GM23338 (cell line): ENCODE measurements at regions not wholly inside any gene's neighbourhood (a gene's known extent, or its start where the extent isn't known, plus 50 kb on each side); places are given as distances from the start of the nearest gene placed in this dataset.

Experiments
- ATAC-seq: fragments of 200-7000 bp; cut with Tn5 transposase; 3 replicates; pipeline ENCODE4 v1.9.1; 2020
- DNase-seq: peaks from one replicate; pipeline ENCODE4 v3.0.0-alpha.2; 2015; ENCODE audit warnings: low spot score
- H2AFZ ChIP-seq: fragments of 200-600 bp; sonication (generic); 2 replicates; pipeline ENCODE4 v1.8.0; 2016; ENCODE audit warnings: antibody characterized with exemption, mild to moderate bottlenecking, moderate library complexity
- H3F3A ChIP-seq: fragments of 200-600 bp; sonication (generic); replicated peaks from 2 replicates; pipeline ENCODE4 v1.8.0; 2017; ENCODE audit warnings: antibody characterized with exemption, mixed run types, low read depth
- H3K27ac ChIP-seq: fragments of 200-600 bp; sonication (generic); 2 replicates; pipeline ENCODE4 v1.6.1; 2016; ENCODE audit warnings: low read depth
- H3K27me3 ChIP-seq: fragments of 200-600 bp; sonication (generic); 2 replicates; pipeline ENCODE4 v1.8.0; 2016; ENCODE audit warnings: mild to moderate bottlenecking, mixed run types, moderate library complexity; ENCODE audit not compliant: insufficient read depth
- H3K36me3 ChIP-seq: fragments of 200-600 bp; sonication (generic); 2 replicates; pipeline ENCODE4 v1.8.0; 2016; ENCODE audit warnings: mild to moderate bottlenecking; ENCODE audit not compliant: insufficient read depth
- H3K4me1 ChIP-seq: fragments of 200-600 bp; sonication (generic); 2 replicates; pipeline ENCODE4 v1.8.0; 2016; ENCODE audit warnings: mild to moderate bottlenecking, moderate library complexity; ENCODE audit not compliant: insufficient read depth
- H3K4me2 ChIP-seq: fragments of 200-600 bp; sonication (generic); 2 replicates; pipeline ENCODE4 v1.7.1; 2017; ENCODE audit warnings: mixed run types
- H3K4me3 ChIP-seq: fragments of 200-600 bp; sonication (generic); 2 replicates; pipeline ENCODE4 v1.6.1; 2016; ENCODE audit warnings: mixed run types
- H3K79me2 ChIP-seq: fragments of 200-600 bp; sonication (generic); replicated peaks from 2 replicates; pipeline ENCODE4 v1.8.0; 2017; ENCODE audit warnings: mild to moderate bottlenecking; ENCODE audit not compliant: insufficient read depth
- H3K9me2 ChIP-seq: fragments of 200-600 bp; sonication (generic); 2 replicates; pipeline ENCODE4 v1.8.0; 2017; ENCODE audit not compliant: insufficient read depth
- H4K20me1 ChIP-seq: fragments of 200-600 bp; sonication (generic); replicated peaks from 2 replicates; pipeline ENCODE4 v1.8.0; 2017; ENCODE audit warnings: mild to moderate bottlenecking; ENCODE audit not compliant: insufficient read depth
- H3K27ac Mint-ChIP-seq: 2 replicates; pipeline ENCODE4 v1.8.0; 2020; ENCODE audit warnings: inconsistent platforms, mild to moderate bottlenecking, moderate library complexity, mixed read lengths
- H3K27me3 Mint-ChIP-seq: 3 replicates; pipeline ENCODE4 v1.8.0; 2022; ENCODE audit warnings: low read depth, mild to moderate bottlenecking, moderate library complexity, mixed read lengths, inconsistent platforms; ENCODE audit not compliant: insufficient read depth, poor library complexity
- H3K36me3 Mint-ChIP-seq: 3 replicates; pipeline ENCODE4 v1.8.0; 2021; ENCODE audit warnings: low read depth, mild to moderate bottlenecking, inconsistent platforms, moderate library complexity, mixed read lengths
- H3K4me1 Mint-ChIP-seq: 3 replicates; pipeline ENCODE4 v1.8.0; 2020; ENCODE audit warnings: mild to moderate bottlenecking, inconsistent platforms, mixed read lengths
- H3K4me3 Mint-ChIP-seq: 3 replicates; pipeline ENCODE4 v1.8.0; 2021; ENCODE audit warnings: moderate library complexity, mild to moderate bottlenecking, inconsistent platforms, mixed read lengths
- H3K9me3 Mint-ChIP-seq: 3 replicates; pipeline ENCODE4 v1.8.0; 2020; ENCODE audit warnings: moderate library complexity, mild to moderate bottlenecking, inconsistent platforms, mixed read lengths
- CREB1 ChIP-seq: fragments of 250-450 bp; sonication (Bioruptor Pico); IDR thresholded peaks from 2 replicates; pipeline ENCODE4 v1.5.0; 2020; ENCODE audit warnings: low read depth, mild to moderate bottlenecking, moderate library complexity
- EZH2 ChIP-seq: fragments of 200-600 bp; sonication (generic); IDR thresholded peaks from one replicate; pipeline ENCODE4 v1.8.0; 2017; ENCODE audit warnings: antibody characterized with exemption, mild to moderate bottlenecking, low read depth; ENCODE audit not compliant: unreplicated experiment
- EZH2phosphoT487 ChIP-seq: fragments of 200-600 bp; sonication (generic); IDR thresholded peaks from one replicate; pipeline ENCODE4 v1.8.1; 2018; ENCODE audit warnings: antibody characterized with exemption; ENCODE audit not compliant: unreplicated experiment
- JUNB ChIP-seq: IDR thresholded peaks from one replicate; pipeline ENCODE4 v1.6.1; 2016; ENCODE audit warnings: antibody characterized with exemption; ENCODE audit not compliant: unreplicated experiment
- NANOG ChIP-seq: IDR thresholded peaks from 2 replicates; pipeline ENCODE4 v1.6.1; 2016; ENCODE audit warnings: antibody characterized with exemption, borderline replicate concordance
- POLR2AphosphoS5 ChIP-seq: IDR thresholded peaks from 2 replicates; pipeline ENCODE4 v1.6.1; 2016; ENCODE audit warnings: antibody characterized with exemption, low read depth
- STAT1 ChIP-seq: IDR thresholded peaks from one replicate; pipeline ENCODE4 v1.6.1; 2016; ENCODE audit warnings: antibody characterized with exemption; ENCODE audit not compliant: unreplicated experiment
- ZNF114 ChIP-seq: fragments of 250-450 bp; sonication (Bioruptor Pico); IDR thresholded peaks from 2 replicates; pipeline ENCODE4 v1.5.0; 2020; ENCODE audit warnings: mild to moderate bottlenecking, moderate library complexity
- ZNF331 ChIP-seq: fragments of 250-450 bp; sonication (Bioruptor Pico); IDR thresholded peaks from 2 replicates; pipeline ENCODE4 v1.5.0; 2020; ENCODE audit warnings: low read depth, mild to moderate bottlenecking, moderate library complexity
- TF ChIP-seq, protein P1 (sequence below): IDR thresholded peaks from 2 replicates; pipeline ENCODE4 v1.6.1; 2016; ENCODE audit warnings: antibody characterized with exemption
- TF ChIP-seq, protein P2 (sequence below): IDR thresholded peaks from one replicate; pipeline ENCODE4 v1.6.1; 2018; ENCODE audit warnings: antibody characterized with exemption; ENCODE audit not compliant: unreplicated experiment
- TF ChIP-seq, protein P3 (sequence below), 2 experiments: fragments of 200-600 bp in 1 of 2; sonication (generic) in 1 of 2; conservative IDR thresholded peaks; 2 replicates each; pipeline versions ENCODE4 v1.5.1 to v1.6.1; 2016 to 2017; ENCODE audit warnings: antibody characterized with exemption in 2 of 2, low read depth in 2 of 2, mild to moderate bottlenecking in 2 of 2, moderate library complexity in 1 of 2

DNA sequence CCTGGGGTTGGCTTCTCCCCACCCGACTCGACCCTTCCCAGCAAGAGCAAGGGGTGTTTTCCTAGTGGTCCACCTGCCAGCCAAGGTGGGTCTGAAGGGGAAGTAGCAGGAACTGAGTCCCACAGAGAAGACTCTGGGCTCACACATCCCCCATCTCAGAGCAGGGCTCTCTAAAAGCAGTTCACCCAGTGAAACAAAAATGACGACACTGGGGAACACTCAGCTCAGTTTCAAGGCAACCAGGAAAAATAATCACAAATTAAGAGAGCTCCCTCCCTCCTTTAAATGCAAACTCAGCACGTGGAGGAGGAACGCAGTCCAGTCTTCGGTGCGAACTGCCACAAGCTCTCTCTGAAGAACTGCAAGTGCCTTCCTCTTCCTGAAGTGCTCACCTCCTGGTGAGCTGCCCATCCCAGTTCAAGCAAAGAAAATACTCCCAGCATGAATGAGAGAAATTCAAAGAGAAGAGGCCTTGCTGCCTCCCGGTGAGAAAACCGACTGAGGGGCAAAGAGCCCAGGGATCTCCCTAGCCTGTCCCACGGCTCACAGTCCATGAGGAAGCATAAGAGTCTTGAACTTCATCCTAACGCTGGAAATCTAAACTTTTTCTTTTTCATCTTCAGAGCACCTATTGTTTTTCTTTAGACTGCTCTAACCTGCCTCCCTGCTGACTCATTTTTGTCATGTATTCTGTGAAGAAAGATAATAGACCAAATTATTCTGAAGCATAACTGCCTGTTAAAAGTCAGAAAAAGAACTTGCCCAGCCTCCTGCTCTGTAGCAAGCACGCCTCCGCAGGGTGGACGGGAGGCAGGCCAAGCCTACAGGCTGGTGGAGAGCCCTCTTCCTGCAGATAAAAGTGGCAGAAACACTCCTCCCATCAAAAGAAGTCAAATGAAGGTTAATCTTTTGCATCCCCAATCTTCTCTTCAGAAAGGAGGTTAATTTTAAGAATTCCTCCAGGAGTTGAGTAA, 281.4 kb downstream of the HHIPL2 start (continued):
- TF ChIP-seq, protein P1, sequence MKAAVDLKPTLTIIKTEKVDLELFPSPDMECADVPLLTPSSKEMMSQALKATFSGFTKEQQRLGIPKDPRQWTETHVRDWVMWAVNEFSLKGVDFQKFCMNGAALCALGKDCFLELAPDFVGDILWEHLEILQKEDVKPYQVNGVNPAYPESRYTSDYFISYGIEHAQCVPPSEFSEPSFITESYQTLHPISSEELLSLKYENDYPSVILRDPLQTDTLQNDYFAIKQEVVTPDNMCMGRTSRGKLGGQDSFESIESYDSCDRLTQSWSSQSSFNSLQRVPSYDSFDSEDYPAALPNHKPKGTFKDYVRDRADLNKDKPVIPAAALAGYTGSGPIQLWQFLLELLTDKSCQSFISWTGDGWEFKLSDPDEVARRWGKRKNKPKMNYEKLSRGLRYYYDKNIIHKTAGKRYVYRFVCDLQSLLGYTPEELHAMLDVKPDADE: no peak
- no peak for TF ChIP-seq ZNF114
- TF ChIP-seq NANOG: no peak
- no peak for TF ChIP-seq JUNB
- TF ChIP-seq, protein P2, sequence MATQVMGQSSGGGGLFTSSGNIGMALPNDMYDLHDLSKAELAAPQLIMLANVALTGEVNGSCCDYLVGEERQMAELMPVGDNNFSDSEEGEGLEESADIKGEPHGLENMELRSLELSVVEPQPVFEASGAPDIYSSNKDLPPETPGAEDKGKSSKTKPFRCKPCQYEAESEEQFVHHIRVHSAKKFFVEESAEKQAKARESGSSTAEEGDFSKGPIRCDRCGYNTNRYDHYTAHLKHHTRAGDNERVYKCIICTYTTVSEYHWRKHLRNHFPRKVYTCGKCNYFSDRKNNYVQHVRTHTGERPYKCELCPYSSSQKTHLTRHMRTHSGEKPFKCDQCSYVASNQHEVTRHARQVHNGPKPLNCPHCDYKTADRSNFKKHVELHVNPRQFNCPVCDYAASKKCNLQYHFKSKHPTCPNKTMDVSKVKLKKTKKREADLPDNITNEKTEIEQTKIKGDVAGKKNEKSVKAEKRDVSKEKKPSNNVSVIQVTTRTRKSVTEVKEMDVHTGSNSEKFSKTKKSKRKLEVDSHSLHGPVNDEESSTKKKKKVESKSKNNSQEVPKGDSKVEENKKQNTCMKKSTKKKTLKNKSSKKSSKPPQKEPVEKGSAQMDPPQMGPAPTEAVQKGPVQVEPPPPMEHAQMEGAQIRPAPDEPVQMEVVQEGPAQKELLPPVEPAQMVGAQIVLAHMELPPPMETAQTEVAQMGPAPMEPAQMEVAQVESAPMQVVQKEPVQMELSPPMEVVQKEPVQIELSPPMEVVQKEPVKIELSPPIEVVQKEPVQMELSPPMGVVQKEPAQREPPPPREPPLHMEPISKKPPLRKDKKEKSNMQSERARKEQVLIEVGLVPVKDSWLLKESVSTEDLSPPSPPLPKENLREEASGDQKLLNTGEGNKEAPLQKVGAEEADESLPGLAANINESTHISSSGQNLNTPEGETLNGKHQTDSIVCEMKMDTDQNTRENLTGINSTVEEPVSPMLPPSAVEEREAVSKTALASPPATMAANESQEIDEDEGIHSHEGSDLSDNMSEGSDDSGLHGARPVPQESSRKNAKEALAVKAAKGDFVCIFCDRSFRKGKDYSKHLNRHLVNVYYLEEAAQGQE: no peak
- TF ChIP-seq, protein P3, sequence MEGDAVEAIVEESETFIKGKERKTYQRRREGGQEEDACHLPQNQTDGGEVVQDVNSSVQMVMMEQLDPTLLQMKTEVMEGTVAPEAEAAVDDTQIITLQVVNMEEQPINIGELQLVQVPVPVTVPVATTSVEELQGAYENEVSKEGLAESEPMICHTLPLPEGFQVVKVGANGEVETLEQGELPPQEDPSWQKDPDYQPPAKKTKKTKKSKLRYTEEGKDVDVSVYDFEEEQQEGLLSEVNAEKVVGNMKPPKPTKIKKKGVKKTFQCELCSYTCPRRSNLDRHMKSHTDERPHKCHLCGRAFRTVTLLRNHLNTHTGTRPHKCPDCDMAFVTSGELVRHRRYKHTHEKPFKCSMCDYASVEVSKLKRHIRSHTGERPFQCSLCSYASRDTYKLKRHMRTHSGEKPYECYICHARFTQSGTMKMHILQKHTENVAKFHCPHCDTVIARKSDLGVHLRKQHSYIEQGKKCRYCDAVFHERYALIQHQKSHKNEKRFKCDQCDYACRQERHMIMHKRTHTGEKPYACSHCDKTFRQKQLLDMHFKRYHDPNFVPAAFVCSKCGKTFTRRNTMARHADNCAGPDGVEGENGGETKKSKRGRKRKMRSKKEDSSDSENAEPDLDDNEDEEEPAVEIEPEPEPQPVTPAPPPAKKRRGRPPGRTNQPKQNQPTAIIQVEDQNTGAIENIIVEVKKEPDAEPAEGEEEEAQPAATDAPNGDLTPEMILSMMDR (conservative IDR thresholded peaks at IDR 0.05; ENCODE audit: low read depth in 2 of 2): no peak
- TF ChIP-seq CREB1 (CRISPR knock-in tag): no peak
- no peak for TF ChIP-seq ZNF331 (CRISPR knock-in tag)
- no peak for TF ChIP-seq EZH2phosphoT487
- TF ChIP-seq POLR2AphosphoS5: no peak
- no peak for TF ChIP-seq EZH2

DNA sequence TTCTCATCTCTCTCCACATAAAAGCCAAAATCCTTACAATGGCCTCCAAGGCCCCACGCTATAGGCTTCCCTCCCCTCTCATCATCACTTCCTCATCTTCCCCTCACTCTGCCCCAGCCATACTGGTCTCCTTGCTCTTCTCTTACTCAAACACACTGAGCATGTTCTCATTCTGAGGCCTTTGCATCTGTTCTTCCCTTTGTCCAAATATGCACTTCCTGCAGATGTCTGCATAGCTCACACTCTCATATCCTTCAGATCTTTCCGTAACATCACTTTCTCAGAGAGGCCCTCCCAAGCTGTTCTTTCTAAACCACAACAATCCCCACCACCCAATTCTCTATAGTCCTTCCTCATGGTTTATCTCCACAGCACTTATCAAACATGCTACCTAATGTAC, 284.1 kb downstream of the HHIPL2 start:
- Mint-ChIP-seq H3K9me3 (no peaks in the 10 kb centered on the region), H3K27me3 (no peaks in the 10 kb centered on the region), H3K27ac (no peak overlapping the region), H3K4me3 (no peak overlapping the region), H3K36me3 (no peaks in the 10 kb centered on the region), H3K4me1 (peaks cover 16% of the 10 kb centered on the region)
- H3F3A ChIP-seq: no peaks in the 10 kb centered on the region
- H3K4me2 ChIP-seq: no peak overlapping the region
- ATAC-seq: no peak
- H4K20me1 ChIP-seq: no peaks in the 10 kb centered on the region
- H3K9me2 ChIP-seq: 0 out of 2 replicates have a peak, but pooled peaks cover 7% of the 10 kb centered on the region
- H3K27me3 ChIP-seq: no peaks in the 10 kb centered on the region
- no peak for DNase-seq
- H3K27ac ChIP-seq: no peak overlapping the region
- peaks cover 19% of the 10 kb centered on the region for H3K4me1 ChIP-seq
- no peak overlapping the region for H3K4me3 ChIP-seq
- H2AFZ ChIP-seq: no peak overlapping the region
- no peaks in the 10 kb centered on the region for H3K79me2 ChIP-seq
- no peaks in the 10 kb centered on the region for H3K36me3 ChIP-seq
- TF ChIP-seq, protein P2: no peak
- TF ChIP-seq, protein P3 (conservative IDR thresholded peaks at IDR 0.05; ENCODE audit: low read depth in 2 of 2): no peak
- TF ChIP-seq CREB1 (CRISPR knock-in tag): no peak
- no peak for TF ChIP-seq ZNF114
- TF ChIP-seq EZH2: no peak
- no peak for TF ChIP-seq STAT1
- no peak for TF ChIP-seq POLR2AphosphoS5
- TF ChIP-seq NANOG: no peak
- TF ChIP-seq ZNF331 (CRISPR knock-in tag): no peak
